Skeletal muscle tissue (tissue), 3 donors: ENCODE measurements at regions not wholly inside any gene's neighbourhood (a gene's known extent, or its start where the extent isn't known, plus 50 kb on each side); places are given as distances from the start of the nearest gene placed in this dataset.
"Not testable (repeated sequence)": the region's sequence is repeated elsewhere in the genome, so short reads cannot be mapped to it uniquely, and the experiment has no call there.

ENCODE experiments used
- H3K27ac ChIP-seq: one replicate; pipeline ENCODE4 v1.7.0; 2013; ENCODE audit warnings: mild to moderate bottlenecking, low read depth, low read length, inconsistent platforms
- H3K27me3 ChIP-seq, 3 donors: one replicate each; pipeline ENCODE4 v1.7.0; 2013; ENCODE audit warnings: low read length in 3 of 3; ENCODE audit not compliant: control insufficient read depth in 3 of 3, insufficient read depth in 3 of 3
- H3K36me3 ChIP-seq, 3 donors: one replicate each; pipeline ENCODE4 v1.7.0; 2013; ENCODE audit warnings: low read length in 3 of 3; ENCODE audit not compliant: control insufficient read depth in 3 of 3, insufficient read depth in 3 of 3
- H3K4me1 ChIP-seq, 3 donors: one replicate each; pipeline ENCODE4 v1.7.0; 2013; ENCODE audit warnings: low read length in 3 of 3, mild to moderate bottlenecking in 3 of 3; ENCODE audit not compliant: control insufficient read depth in 3 of 3, insufficient read depth in 3 of 3
- H3K4me3 ChIP-seq, 3 donors: one replicate each; pipeline ENCODE4 v1.7.0; 2013; ENCODE audit warnings: low read length in 3 of 3
- H3K9ac ChIP-seq, 3 donors: one replicate each; pipeline ENCODE4 v1.7.0; 2013; ENCODE audit warnings: low read length in 3 of 3, mild to moderate bottlenecking in 3 of 3, moderate library complexity in 2 of 3, low read depth in 1 of 3
- H3K9me3 ChIP-seq, 3 donors: one replicate each; pipeline ENCODE4 v1.7.0; 2013; ENCODE audit warnings: low read length in 3 of 3; ENCODE audit not compliant: control insufficient read depth in 3 of 3
- donor health status: Osteomylitis.

DNA sequence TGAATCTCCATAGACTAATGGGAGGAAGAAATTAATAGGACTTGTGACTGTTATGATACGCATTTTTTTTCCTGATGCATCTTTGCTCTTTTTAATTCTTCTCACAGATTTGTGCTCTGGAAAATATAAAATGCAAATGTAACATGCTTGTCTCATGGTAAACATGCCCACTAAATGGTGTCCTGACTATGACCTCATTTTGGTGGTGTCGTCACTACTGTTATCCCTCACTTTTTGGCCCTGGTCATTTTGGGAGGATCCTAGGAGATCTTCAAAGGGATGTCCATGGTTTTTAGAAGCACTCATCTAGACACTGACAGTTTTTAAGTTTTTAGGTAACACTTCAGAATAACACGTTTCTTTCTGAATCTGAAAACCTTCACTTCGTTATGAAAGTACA is 790.8 kb upstream of the FBXO33 start:
- no peaks in the 10 kb centered on the region for H3K4me1 ChIP-seq
- H3K9me3 ChIP-seq = no peaks in the 10 kb centered on the region
- no peaks in the 10 kb centered on the region for H3K36me3 ChIP-seq
- H3K4me3 ChIP-seq = no peak overlapping the region
- no peak overlapping the region for H3K27ac ChIP-seq
- no peak overlapping the region for H3K9ac ChIP-seq
- H3K27me3 ChIP-seq = no peaks in the 10 kb centered on the region

DNA sequence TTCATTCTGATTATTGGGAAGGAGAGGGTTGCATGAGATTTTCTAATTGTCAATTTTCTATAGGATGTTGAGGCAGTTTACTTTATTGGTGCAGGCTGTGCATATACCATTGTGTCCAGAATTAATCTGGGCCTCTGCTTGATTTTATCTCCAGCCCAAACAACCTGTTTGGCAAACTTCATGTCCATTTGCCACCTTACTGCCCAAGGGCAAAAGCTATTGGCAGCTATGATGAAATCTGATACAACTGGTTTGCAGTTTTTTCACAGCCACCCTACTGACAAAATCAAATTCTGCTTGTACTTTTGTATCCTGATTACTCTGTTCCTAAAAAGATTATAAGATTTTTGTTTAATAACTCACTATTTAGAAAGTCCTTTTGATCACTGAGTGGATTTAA is 789.2 kb upstream of the FBXO33 start:
- no peak overlapping the region for H3K9ac ChIP-seq
- H3K27me3 ChIP-seq = no peaks in the 10 kb centered on the region
- no peaks in the 10 kb centered on the region for H3K4me1 ChIP-seq
- H3K9me3 ChIP-seq = no peaks in the 10 kb centered on the region
- no peak overlapping the region for H3K27ac ChIP-seq
- no peaks in the 10 kb centered on the region for H3K36me3 ChIP-seq
- H3K4me3 ChIP-seq = no peak overlapping the region

DNA sequence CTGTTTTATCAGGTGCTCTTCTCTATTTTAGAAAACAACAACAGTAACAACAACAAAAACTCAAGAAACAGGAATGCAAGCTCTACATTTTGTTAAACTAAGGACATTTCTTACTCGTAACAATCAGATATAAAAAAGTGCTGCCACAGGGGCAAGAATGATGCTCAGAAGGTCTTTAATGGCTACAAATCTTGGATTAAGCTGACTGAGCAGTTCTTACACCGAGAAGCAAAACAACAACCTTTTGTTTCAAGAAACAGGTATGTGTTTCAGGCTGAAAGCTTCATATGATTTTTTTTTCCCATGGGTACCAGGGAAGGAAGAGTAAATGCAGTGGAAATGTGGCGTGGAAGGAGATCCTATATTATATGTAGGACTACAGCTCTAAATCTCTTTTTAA is 786.8 kb upstream of the FBXO33 start:
- Histone ChIP-seq H3K27me3 (no peaks in the 10 kb centered on the region), H3K27ac (no peak overlapping the region), H3K36me3 (no peaks in the 10 kb centered on the region), H3K4me1 (no peaks in the 10 kb centered on the region), H3K9me3 (no peaks in the 10 kb centered on the region), H3K9ac (no peak overlapping the region), H3K4me3 (no peak overlapping the region)

DNA sequence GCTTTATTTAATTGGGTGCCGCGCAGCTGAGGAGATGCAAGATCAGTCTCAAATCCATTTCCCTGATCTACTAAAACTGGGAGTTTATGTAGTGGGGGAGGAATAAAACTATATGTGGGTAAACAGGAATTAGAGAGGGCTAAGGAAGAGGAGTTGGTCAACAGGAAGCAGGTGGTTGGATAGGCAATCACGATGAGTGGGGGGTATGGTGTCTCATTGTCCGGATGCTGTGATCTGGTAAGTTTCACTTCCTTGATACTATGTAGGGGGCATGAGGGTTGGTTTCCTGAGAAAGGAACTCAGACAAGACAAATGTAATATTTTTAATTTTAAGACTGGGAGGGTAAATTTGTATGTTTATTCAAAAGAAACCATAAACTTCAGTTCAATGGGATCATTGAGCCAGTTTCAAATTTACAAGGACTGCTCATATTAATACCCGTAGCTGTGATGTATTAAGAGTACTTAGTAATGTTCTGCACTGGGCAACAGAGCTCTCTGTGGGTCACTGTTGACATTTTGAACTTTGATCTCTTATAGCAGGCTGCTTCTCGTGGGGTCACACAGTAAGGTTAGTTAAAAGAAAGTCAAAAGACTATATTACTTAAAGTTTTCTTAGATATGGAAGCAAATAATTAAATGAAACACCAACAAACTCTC is 786.2 kb upstream of the FBXO33 start:
- H3K4me3 ChIP-seq = no peak overlapping the region
- H3K4me1 ChIP-seq = no peaks in the 10 kb centered on the region
- H3K27me3 ChIP-seq = no peaks in the 10 kb centered on the region
- H3K27ac ChIP-seq = no peak overlapping the region
- no peak overlapping the region for H3K9ac ChIP-seq
- H3K9me3 ChIP-seq = no peaks in the 10 kb centered on the region
- no peaks in the 10 kb centered on the region for H3K36me3 ChIP-seq

DNA sequence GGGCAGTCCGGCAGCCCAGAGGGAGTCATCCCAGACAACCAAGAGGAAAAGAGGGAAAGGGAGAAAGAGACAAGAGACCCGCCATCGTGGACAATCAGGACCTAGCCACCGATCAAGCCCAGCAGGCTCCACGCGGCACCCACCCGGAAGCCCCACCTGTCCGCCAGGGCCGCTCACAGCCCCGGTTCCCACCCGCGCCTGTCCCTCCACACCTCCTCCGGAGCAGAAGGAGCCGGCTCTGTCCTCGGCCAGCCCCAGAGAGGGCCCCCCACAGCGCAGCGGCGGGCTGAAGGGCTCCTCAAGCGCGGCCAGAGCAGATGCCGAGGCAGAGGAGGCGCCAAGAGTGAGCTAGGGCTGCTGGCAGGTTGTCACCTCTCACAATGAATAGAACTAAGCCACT is 784.7 kb upstream of the FBXO33 start:
- Histone ChIP-seq H3K27me3 (no peaks in the 10 kb centered on the region), H3K4me1 (no peaks in the 10 kb centered on the region), H3K9me3 (no peaks in the 10 kb centered on the region), H3K9ac (no peak overlapping the region), H3K27ac (no peak overlapping the region), H3K36me3 (no peaks in the 10 kb centered on the region), H3K4me3 (no peak overlapping the region)

DNA sequence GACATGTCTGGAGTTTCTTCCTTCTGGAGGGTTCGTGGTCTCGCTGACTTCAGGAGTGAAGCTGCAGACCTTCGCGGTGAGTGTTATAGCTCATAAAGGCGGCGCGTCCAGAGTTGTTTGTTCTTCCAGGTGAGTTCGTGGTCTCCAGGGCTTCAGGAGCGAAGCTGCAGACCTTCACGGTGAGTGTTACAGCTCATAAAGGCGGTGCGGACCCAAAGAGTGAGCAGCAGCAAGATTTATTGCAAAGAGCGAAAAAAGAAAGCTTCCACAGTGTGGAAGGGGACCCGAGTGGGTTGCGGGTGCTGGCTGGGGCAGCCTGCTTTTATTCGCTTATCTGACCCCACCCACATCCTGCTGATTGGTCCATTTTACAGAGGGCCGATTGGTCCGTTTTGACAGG is 784.2 kb upstream of the FBXO33 start:
- H3K27me3 ChIP-seq, H3K4me1 ChIP-seq, H3K27ac ChIP-seq, H3K9me3 ChIP-seq, H3K4me3 ChIP-seq, H3K9ac ChIP-seq, H3K36me3 ChIP-seq: not testable (repeated sequence)

DNA sequence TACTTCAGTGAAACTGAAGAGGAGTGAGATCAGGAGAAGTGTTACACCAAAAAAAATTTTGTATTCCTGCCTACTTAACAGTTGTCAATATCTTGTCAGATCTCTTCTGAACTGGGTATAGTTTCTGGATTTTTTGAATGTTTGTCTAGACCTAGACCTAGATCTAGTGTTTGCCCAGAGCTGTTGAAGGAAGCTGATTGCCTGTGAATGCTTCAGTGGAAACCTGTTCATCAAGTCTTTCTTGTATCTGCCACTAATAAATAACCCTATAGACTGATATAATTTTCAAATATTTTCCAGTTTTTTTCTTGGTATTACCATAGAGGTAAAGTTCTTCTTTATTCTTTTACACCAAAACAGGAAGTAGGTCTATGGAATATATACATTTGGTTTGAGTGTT is 781.5 kb upstream of the FBXO33 start:
- Histone ChIP-seq H3K9me3 (no peaks in the 10 kb centered on the region), H3K4me3 (no peak overlapping the region), H3K27me3 (no peaks in the 10 kb centered on the region), H3K27ac (no peak overlapping the region), H3K9ac (no peak overlapping the region), H3K36me3 (no peaks in the 10 kb centered on the region), H3K4me1 (no peaks in the 10 kb centered on the region)

DNA sequence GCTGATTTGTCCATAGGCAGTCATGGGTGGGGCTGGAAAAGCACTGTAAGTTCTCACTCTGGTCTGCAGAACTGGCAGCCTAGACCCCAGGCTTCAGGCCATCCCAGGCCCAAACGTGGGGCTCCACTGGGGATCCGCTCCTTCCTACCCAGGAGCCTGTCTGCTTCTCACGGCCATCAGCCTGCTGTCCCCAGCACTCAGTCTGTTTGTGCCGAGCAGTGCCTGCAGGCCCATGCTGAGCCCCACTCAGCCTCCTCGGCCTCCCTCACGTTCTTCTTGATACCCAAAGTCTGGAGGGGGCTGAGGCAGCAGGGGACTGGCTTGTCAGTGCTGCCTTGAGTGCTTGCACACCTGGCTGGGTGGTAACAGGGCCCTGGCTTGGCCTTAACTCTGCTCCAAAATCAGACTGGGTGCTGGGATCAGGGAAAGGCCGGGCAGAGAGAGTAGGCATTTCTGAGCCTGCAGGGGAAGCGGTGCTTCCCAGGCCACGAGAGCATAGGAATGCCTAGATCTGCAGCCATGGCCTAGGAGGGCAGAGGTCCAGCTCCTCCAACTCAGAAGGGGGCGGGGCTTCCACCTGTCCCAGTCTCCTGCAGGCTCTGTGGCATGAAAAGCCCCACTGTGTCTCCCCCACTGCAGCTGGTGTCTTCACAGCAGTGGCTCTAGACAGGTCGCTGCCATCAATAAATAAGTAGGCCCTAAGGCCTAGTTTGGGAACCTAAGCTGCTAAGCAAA is 772.4 kb upstream of the FBXO33 start:
- Histone ChIP-seq H3K9me3 (peaks cover 0 to 3% (median 0%) of the 10 kb centered on the region in 3 donors), H3K4me3 (no peak overlapping the region), H3K9ac (no peak overlapping the region), H3K27ac (no peak overlapping the region), H3K27me3 (no peaks in the 10 kb centered on the region), H3K4me1 (no peaks in the 10 kb centered on the region), H3K36me3 (no peaks in the 10 kb centered on the region)

DNA sequence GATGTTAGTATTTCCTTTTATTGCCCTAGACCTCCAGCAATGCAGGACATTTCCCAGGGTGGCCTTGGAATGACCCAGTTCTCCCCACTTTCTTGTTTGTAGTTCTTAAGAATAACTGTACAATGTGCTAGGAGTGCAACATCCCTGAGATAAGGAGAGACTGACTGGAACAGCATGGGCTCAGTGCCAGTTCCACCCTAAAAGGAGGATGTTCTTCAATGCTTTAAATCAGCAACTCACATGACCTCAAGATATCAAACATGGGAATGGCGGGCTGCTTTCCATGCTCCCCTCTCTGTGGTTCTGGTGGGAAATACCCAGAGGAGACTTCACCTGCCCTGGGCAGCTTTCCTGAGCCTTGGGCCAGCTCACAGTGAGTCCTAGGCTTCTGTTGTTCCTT is 766.9 kb upstream of the FBXO33 start:
- Histone ChIP-seq H3K9me3 (peaks cover 0 to 3% (median 0%) of the 10 kb centered on the region in 3 donors), H3K27me3 (no peaks in the 10 kb centered on the region)

DNA sequence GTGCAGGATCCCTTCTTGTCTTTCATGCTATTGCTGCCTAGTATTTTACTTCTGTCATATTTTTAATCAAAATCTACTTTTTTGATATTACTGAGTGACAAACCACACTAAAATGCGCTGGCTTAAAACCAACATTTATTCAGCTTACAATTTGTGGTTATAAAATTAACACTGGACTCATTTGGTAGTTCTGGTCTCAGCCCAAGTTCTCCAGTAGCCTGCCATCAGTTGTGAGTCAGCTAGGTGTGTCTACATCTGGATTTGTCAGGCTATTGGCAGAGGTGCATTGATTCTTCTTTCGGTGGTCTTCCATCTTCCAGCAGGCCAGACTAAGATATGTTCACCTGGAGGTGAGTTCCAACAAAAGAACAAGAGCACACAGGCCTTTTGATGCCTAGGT is 765.1 kb upstream of the FBXO33 start:
- Histone ChIP-seq H3K4me3 (no peak overlapping the region), H3K27ac (no peak overlapping the region), H3K36me3 (no peaks in the 10 kb centered on the region), H3K27me3 (no peaks in the 10 kb centered on the region), H3K9ac (no peak overlapping the region), H3K4me1 (no peaks in the 10 kb centered on the region), H3K9me3 (no peaks in the 10 kb centered on the region)

More for the DNA sequence above, 766.9 kb upstream of the FBXO33 start:
- H3K4me3 ChIP-seq = no peak overlapping the region
- no peaks in the 10 kb centered on the region for H3K36me3 ChIP-seq
- H3K4me1 ChIP-seq = no peaks in the 10 kb centered on the region
- H3K9ac ChIP-seq = no peak overlapping the region
- H3K27ac ChIP-seq = no peak overlapping the region
